Hindlimb muscle (tissue), 1 donor: ENCODE measurements at regions not wholly inside any gene's neighbourhood (a gene's known extent, or its start where the extent isn't known, plus 50 kb on each side); places are given as distances from the start of the nearest gene placed in this dataset.
A peak's percentile ranks its signal among the peaks of the same experiment; 100 is the strongest.

Source experiments
- DNase-seq: peaks from one replicate; pipeline ENCODE4 v3.0.0-alpha.2; 2013

DNA sequence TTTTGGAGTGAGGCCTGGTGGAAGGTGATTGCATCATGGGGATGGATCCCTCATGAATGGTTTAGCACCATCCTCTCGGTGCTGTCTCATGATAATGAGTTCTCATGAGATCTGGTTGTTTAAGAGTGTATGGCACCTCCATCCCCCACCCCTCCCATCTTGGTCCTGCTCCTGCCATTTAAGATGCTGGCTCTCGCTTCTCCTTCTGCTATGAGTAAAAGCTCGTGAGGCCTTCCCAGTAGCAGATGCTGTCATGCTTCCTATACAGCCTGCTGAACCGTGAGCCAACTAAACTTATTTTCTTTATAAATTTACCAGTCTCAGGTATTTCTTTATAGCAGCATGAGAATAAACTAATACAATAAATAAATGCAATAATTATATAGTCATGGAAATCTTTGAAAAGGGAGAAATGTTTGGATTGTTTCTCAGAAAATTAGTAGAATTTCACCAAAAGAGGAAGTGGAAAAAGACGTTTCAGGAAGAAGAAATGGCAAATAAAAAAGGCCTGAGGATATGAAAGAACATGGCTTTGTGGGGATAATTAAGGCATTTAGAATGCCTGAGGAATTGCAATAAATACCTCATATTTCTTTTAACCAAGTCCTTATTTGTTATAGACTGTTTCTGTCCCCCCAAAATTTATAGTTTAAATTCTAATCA is 451.2 kb upstream of the ADGRL4 start:
- DNase-seq = no peak

DNA sequence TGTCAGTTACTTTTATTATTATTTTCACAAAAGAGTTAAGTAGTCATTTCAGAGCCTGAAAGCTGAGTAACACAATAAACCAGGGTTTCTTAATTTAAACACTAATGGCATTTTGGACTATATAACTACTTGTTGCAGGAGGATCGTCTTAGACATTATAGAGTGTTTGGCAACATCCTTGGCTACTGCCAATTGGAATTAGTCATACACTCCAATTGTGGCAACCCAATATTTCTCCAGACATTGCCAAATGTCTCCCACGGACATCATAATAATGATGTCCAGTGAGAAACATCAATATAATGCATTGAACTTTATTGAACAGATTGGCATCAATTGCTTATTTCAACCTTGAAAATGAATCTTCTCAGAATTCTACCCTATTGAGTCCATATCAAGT is 441.9 kb upstream of the ADGRL4 start:
- no peak for DNase-seq

DNA sequence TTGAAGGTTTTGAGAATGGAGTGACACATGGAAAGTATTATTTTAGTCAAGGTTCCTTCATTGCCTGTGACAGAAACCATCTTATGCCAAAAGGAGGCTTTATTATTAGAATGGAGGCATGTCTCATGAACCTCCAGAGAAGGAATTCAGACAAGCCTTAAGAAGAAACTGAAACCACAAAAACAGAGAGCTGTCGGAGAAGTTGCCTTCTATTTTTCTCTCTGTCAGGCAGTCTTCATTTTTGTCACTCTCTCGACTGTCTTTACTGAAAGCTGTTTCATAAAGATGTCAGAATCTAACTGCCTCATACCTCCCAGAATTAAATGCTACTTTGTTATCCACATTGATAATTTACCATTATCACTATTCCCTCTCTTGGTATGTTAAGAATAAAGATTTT is 434.7 kb upstream of the ADGRL4 start:
- DNase-seq = no peak

DNA sequence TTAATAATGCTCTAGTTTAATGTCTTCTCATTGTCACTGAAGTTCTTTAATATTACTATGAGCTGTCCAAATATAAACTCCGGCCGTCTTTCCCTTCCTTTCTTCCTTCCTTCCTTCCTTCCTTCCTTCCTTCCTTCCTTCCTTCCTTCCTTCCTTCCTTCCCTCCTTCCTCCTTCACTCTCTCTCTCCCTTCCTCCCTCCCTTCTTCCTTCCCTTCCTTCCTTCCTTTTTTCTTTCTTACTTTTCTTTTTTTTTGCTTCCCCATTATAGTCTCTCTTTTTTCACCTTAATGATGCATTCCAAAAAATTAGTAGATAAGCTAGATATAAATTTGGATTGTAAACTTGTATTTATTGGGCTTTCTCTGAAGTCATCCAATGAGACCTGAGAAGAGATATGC is 431.0 kb upstream of the ADGRL4 start:
- DNase-seq = no peak

DNA sequence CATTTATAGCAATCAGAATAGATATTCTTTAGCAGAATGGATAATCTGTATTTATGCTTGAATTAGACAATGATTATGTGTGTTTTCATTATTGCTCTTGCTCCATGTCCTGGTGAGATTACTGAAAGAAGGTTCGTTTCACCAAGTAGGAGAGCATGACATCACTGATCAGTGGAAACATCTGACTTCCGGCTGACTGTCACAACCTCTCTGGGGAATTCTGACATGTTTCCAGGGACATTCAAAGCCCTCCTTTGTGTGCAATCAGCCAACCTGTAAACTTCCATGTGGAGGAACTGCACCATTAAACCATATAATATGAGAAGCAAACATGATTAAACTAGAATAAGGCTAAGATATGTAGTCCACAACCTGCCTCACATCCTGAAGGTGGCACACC is 424.8 kb upstream of the ADGRL4 start:
- no peak for DNase-seq

DNA sequence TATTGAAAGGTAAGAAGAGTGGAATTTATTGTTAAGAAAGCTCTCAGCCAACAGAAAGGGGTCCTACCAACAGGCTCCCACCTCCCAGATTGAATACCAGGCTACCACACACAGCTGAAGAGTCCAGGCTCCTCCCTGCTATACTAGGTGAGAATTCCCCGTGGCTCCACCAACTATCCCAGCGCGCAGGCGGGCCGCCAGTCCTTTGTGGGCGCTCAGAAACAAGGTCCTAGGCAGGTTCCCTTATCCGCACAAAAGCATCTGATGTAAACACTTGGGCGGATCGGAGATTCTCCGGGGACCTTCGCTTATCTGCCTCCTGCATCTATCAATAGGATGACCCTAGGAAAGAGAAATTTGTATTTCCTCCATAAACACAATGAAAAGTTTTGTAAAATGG is 423.9 kb upstream of the ADGRL4 start:
- no peak for DNase-seq

DNA sequence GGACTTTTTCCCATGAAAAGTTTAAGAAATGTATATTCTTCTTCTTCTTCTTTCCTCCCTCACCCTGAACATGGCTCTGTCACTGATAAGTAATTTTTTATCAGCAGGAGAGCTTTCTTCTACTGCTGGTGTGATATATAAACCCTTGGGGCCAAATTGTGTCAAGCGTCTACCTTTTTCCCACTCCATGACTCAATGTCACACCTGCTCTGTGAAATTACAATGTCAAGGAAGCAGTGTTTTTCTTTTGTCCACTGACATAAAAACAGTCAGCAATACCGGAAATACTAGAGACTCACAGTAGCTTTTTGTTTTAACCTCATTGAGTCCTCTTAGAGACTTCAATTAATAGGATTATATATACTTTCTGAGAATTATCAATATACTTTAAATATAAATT is 416.2 kb upstream of the ADGRL4 start:
- no peak for DNase-seq

DNA sequence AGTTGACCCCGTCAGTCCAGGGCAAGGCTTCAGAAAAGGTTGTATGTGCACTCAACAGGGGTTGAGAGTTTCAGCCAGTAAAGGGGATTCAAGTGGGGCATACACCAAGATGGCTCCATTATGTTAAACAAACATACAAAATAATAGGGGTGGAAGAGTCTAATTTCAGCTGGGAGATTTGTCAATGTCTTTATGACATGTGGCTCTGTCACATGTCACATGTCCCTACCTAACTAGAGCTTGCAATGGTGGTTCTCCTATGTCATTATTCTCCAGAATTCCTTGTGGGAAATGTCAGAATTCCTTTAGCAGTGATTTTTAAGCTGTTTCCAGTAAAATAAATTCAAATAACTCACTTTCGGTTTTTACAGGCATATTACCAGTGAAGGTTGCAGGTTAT is 392.0 kb upstream of the ADGRL4 start:
- no peak for DNase-seq

DNA sequence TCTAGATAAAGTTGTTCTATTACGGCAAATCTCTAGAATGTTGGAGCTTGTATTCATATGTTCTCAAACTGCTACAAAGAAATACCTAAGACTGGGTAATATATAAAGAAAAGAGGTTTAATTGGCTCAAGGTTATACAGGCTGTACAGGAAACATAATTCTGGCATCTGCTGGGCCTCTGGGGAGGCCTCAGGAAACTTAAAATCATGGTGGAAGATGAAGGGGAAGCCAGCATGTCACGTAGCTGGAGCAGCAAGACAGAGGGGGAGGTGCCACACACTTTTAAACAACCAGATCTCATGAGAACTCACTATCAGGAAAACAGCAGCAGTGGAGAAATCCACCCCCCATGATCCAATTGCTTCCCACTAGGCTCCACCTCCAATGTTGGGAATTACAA is 390.4 kb upstream of the ADGRL4 start:
- DNase-seq = no peak

DNA sequence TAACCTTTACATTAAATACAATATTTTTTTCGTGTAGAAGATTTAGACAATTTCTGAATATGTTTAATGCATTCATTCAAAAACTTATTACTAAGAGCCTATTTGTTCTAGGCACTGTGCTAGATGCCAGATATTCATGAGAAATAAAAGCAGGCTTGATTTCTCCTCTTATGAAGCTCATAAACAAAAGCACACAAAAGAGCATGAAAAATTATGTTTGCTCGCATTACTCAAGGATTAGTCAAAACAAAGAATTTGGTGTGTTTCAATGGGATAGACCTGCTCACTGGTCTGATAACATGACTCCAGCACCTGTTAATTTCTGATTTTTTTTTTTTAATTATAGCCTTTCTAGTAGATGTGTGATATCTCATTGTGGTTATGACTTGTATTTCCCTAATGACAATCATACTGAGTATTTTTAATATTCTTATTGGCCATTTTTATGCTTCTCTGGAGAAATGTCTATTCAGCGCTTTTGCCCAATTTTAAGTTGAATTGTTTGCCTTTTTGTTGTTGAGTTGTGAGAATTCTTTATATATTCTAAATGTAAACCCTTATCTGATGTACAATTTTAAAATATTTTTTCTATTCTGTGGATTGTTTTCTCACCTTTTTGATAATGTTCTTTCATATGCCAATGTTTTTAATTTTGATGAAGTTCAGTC is 382.3 kb upstream of the ADGRL4 start:
- no peak for DNase-seq

DNA sequence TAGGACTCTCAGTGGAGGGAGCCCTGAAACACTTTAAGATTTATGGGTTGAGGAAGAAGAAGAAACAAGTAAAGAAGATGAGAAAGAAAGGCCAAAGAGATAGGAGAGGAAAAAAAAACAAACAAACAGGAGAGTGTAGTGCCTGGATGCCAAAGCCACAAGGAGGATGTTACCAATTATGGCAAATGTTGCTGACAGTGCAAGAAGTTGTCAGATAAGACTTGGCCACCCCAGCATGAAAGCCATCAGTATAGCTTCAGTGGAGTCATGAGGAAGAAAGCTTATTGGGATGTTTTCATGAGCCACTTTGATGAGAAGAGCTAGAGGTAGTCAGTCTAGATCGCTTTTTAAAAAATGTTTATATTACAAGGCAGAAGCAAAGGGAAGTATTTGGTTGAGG is 380.2 kb upstream of the ADGRL4 start:
- DNase-seq = no peak

DNA sequence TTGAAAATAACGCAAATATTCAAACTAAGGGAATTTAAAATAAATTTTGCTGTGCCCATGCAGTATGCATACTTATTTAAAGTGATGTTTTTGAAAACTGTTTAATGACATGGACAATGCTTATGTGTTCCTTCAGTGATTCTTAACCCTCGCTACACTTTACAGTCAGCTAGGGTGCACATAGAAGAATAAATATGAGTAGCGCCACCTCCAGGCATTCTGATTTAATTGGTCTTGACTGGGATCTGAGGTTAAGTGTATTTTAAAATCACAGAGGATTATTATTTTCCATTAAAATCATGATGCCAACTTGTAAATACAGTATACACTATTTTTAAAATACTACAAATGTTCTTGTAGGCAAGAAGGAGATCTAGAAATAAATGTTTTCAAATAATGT is 373.5 kb upstream of the ADGRL4 start:
- no peak for DNase-seq

DNA sequence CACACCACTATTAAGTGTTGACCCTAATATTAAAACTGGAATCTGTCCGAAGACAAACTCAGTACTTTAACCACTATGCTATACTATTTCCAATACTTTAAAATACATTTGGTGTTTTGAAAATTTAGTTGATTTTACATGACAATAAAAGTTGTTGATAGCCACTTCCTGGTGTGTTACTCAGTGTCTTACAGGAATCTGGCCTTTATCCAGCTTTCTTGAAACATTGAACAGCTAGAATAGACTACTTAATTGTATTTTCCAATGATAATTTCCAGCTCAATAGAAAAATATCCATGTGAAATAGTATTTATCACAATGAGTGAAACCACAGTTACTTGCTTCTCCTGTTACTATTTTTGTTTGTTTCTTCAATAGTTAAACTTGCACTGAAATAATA is 369.6 kb upstream of the ADGRL4 start:
- no peak for DNase-seq

DNA sequence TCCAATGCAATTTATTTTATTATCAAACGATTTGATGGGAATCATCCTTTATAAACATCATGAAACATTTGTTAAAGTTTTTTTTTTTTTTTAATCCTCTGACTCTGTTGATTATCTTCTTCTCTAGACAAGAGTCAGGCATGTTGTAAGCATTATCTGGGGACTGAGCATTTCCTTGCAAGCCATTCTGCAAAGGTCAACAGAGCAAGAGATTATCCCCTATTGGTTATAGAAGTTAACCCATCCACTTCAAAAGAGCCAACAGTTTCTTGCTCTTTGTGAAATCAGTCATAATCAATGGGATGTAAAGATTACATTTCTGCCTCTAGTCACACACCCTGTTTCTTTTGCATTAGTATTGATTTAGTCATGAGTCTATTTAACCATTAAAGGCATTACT is 368.8 kb upstream of the ADGRL4 start:
- DNase-seq = no peak

DNA sequence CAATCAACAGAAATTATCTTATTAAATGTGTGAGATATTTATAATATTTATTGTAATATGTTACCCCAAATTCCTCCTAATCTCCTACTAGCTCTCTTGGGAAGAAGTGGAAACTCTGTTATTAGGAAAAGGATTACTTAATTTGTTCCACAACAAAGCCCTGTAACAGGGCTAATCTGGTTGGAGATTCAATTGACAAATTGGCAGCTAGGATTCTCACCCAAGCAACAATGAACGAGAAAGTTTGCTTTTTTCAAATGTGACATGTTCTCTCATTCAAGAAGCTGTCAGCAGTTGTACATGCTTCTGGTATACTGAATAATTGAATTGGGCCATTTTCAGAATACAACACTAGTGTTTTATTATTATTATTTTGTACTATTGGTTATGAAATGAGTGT is 367.9 kb upstream of the ADGRL4 start:
- no peak for DNase-seq

DNA sequence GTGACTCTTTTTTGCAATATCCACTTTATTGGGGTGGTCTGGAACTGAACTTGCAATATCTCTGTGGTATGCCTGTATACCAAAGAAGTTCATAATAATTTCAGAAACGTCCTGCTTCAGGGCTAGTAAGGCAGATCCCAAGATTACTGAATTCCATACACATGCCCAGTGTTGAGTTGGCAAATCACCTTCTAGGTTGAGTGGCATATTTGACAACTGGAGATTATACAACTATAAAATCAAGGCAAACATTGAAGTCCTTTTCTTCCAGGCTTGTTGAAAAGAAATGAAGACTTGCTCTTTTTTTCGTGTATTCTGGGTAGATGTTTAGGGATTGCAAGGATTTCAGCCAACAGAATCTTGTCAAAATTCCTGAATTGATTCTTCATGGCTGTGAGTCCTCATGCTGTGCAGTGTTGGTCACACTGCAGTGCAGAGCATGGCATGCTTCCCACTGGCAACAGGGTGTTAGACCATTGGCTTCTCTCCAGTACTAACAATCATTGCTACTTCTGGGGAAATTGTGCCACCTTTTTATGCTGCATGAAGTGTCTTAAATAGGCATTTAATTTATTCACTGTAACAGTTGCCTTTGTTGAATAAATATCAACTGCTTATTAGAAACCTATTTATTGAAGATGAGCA is 367.1 kb upstream of the ADGRL4 start:
- peak; percentile 31 for DNase-seq

DNA sequence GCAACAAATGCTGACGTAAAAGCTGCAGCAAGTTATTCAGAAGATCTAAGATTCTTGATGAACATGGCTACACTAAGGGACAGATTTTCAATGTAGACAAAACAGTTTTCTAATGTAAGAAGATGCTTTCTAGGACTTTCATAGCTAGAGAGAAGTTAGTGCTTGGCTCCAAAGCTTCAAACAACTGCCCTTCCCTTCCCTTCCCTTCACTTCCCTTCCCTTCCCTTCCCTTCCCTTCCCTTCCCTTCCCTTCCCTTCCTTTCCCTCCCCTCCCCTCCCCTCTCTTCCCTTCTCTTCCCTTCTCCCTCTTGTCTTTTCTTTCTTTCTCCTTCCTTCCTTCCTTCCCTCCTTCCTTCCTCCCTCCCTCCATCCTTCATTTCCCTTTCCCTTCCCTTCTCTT is 365.3 kb upstream of the ADGRL4 start:
- no peak for DNase-seq

DNA sequence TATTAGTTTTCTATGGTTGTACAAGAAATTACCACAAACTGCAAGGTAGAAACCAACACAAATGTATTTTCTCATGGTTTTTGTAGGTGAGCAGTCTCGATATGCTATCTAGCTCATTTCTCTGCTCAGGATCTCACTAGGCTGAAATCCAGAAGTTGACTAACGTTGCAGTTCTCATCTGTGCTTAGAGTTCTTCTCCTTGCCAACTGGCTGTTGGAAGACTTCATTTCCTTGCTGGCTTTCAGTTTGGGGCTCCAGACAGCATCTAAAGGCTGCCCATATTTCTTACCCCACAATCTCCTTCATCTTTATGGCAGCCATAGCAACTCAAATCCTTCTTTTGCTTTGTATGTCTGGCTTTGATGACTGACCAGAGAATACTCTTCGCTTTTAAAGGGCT is 362.6 kb upstream of the ADGRL4 start:
- DNase-seq = no peak

DNA sequence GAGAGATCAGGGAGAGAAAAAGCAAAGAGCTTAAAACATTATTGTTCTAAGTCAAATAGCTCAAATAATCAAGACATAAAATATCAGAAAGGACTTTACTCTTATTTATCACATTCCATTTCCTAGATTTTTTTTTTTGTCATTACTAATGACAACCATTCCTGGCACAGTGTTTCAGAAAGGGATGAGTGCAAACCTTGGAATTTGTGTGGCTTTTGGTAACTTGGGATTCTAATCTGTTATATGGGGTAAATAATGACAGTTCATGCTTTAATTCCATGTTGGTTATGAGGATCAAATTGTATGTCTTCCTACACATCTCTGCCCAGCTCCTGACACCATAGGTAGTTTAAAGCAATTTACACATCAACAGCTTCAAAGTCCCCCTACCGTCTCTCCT is 358.4 kb upstream of the ADGRL4 start:
- no peak for DNase-seq

DNA sequence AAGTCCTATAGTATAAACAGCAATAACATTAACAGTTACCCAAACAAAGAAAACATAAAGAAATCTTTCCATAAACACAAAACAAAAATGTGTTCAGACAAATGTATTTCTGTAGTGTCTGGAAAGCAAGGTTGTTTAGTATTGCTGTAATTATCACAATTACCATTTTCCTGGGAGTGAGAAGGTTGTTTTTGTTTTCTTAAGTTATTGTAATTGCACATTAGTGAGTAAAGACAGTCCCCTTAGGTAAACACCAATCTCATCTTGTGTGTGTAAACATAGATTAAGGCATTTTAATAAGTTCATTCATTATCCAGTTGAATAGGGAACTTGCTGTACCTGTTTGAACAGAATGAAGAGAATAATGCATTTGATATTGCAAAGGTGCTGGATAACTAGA is 356.9 kb upstream of the ADGRL4 start:
- DNase-seq = no peak

DNA sequence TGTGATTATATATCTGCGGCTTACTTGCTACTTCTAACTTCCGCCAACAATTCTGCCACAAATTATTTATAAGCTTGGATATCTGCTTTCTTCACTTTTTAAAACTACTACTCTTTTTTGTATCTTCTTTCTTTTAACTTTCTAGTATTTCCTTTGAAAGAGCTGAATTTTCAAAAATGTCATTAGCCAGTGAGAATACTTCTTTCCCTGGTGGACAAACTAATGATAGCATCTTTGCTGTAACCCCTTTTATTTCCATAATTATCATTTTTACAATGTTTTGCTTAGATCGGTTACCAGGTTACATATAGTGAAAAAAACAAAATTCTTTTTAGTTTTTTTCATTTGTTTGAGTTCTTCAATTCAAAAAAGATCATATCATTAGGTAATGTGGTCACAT is 355.9 kb upstream of the ADGRL4 start:
- no peak for DNase-seq

DNA sequence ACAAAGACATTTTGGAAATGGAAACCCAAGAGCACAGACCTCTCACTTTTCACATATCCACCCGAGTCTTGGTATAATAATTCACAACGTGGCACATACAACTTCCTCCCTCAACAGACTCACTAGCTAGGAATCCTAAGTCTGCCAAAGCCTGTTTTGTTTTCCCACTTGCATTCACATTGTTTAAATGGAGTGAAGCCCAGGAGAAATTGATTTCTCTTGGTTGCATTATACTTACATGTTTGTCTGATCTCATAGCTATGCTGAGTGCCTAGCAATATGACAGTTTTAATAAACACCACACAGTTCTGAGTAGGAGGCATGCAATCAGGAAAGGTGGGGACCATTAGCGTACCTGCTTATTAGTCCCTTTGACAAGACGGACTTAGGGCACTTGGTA is 348.6 kb upstream of the ADGRL4 start:
- DNase-seq = no peak

DNA sequence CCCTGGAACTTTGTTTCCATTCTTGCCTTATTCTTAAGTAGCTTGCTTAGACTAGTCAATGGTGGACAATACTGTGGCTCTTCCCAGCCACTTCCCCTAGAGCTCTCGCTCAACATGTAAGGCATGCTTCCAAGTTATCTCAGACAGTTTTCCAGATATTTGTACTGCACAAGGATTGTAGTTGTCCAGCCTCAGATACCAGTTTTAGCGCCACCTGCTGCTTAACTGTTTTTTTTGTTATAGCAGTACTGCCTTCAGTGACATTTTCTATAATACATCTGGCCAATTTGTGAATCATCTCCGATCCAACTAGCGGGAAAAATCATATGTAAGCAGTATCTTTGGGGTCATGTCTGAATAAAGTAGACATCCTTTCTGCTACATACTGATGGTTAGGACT is 346.7 kb upstream of the ADGRL4 start:
- no peak for DNase-seq

DNA sequence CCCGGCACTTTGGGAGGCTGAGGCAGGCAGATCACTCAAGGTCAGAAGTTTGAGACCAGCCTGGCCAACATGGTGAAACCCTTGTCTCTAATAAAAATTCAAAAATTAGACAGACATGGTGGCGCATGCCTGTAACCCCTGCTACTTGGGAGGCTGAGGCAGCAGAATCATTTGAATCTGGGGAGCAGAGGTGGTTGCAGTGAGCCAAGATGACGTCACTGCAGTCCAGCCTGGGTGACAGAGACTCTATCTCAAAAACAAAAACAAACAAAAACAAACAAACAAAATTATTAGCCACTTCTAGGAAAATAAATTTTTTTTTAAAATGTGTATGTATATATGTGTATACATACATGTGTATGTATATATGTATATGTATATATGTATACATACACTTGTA is 320.3 kb upstream of the ADGRL4 start:
- DNase-seq = no peak

DNA sequence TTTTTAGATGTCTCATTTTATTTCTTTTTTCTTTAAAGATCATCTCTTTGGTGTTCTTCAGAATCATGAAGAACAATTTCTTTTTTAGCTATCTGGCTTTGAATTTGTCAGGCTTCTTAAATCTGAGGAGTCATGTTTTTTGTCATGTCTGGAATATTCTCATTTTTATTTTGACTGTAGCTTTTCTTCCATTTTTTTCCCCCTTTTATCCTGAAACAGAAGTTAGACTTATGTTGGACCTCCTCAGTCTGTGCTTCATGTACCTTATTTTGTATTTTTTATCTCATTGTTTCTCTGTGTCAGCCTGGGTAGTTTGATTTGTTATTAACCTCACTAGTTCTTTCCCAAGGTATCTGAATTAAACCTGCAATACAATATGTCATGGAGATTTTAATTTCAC is 319.2 kb upstream of the ADGRL4 start:
- DNase-seq = no peak
